GM12892 (cell line): ENCODE measurements at regions not wholly inside any gene's neighbourhood (a gene's known extent, or its start where the extent isn't known, plus 50 kb on each side); places are given as distances from the start of the nearest gene placed in this dataset.

ENCODE experiments used
- POLR2A ChIP-seq: IDR thresholded peaks from 2 replicates; pipeline ENCODE4 v1.6.1; 2011; ENCODE audit warnings: low read depth, low read length, control low read depth
- POLR2AphosphoS5 ChIP-seq: IDR thresholded peaks from 2 replicates; pipeline ENCODE4 v1.6.1; 2011; ENCODE audit warnings: low read depth, low read length, control low read depth
- TAF1 ChIP-seq: IDR thresholded peaks from 2 replicates; pipeline ENCODE4 v1.6.1; 2011; ENCODE audit warnings: low read depth, mild to moderate bottlenecking, control low read depth, low read length, borderline replicate concordance

GRCh38 chr4:169811476-169811875 is 53.7 kb upstream of the HPF1 start:
- no peak for TF ChIP-seq POLR2A
- TF ChIP-seq POLR2AphosphoS5: no peak
- no peak for TF ChIP-seq TAF1
